ENCODE measurements at regions not wholly inside any gene's neighbourhood (a gene's known extent, or its start where the extent isn't known, plus 50 kb on each side); places are given as distances from the start of the nearest gene placed in this dataset.

- no peak for TF ChIP-seq SNAI2 (CRISPR knock-in tag; IDR thresholded peaks at IDR 0.05)
- TF ChIP-seq ZFP3 (CRISPR knock-in tag; IDR thresholded peaks at IDR 0.05) = no peak
- TF ChIP-seq ZNF565 (CRISPR knock-in tag; conservative IDR thresholded peaks at IDR 0.05; ENCODE audit: low read depth) = no peak
- TF ChIP-seq, protein P1, sequence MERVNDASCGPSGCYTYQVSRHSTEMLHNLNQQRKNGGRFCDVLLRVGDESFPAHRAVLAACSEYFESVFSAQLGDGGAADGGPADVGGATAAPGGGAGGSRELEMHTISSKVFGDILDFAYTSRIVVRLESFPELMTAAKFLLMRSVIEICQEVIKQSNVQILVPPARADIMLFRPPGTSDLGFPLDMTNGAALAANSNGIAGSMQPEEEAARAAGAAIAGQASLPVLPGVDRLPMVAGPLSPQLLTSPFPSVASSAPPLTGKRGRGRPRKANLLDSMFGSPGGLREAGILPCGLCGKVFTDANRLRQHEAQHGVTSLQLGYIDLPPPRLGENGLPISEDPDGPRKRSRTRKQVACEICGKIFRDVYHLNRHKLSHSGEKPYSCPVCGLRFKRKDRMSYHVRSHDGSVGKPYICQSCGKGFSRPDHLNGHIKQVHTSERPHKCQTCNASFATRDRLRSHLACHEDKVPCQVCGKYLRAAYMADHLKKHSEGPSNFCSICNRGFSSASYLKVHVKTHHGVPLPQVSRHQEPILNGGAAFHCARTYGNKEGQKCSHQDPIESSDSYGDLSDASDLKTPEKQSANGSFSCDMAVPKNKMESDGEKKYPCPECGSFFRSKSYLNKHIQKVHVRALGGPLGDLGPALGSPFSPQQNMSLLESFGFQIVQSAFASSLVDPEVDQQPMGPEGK (CRISPR knock-in tag; IDR thresholded peaks at IDR 0.05; ENCODE audit: borderline replicate concordance) = no peak
- TF ChIP-seq TOX (CRISPR knock-in tag; IDR thresholded peaks at IDR 0.05; ENCODE audit: borderline replicate concordance) = no peak
- no peak for TF ChIP-seq BACH2 (CRISPR knock-in tag; IDR thresholded peaks at IDR 0.05; ENCODE audit: borderline replicate concordance)
- TF ChIP-seq, protein P2, sequence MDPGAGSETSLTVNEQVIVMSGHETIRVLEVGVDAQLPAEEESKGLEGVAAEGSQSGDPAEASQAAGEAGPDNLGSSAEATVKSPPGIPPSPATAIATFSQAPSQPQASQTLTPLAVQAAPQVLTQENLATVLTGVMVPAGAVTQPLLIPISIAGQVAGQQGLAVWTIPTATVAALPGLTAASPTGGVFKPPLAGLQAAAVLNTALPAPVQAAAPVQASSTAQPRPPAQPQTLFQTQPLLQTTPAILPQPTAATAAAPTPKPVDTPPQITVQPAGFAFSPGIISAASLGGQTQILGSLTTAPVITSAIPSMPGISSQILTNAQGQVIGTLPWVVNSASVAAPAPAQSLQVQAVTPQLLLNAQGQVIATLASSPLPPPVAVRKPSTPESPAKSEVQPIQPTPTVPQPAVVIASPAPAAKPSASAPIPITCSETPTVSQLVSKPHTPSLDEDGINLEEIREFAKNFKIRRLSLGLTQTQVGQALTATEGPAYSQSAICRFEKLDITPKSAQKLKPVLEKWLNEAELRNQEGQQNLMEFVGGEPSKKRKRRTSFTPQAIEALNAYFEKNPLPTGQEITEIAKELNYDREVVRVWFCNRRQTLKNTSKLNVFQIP (CRISPR knock-in tag; IDR thresholded peaks at IDR 0.05; ENCODE audit: borderline replicate concordance, low read depth) = no peak
Observed at GRCh38 chr7:55304018-55304762, 60.9 kb upstream of the LANCL2 start.
